UCSD-AML1 (cell line): ENCODE measurements at regions not wholly inside any gene's neighbourhood (a gene's known extent, or its start where the extent isn't known, plus 50 kb on each side); places are given as distances from the start of the nearest gene placed in this dataset.
"Not testable (repeated sequence)": the region's sequence is repeated elsewhere in the genome, so short reads cannot be mapped to it uniquely, and the experiment has no call there.

Source experiments
- DNase-seq: peaks from one replicate; lab custom pipeline; 2025; ENCODE audit not compliant: unreplicated experiment; lab: John Stamatoyannopoulos, UW

GRCh38 chr1:227508431-227508830 lies 54.9 kb upstream of the ZNF678 start:
- DNase-seq, result no peak

- not testable (repeated sequence) for DNase-seq
Observed at GRCh38 chr1:227506490-227507393, 56.6 kb upstream of the ZNF678 start.

- not testable (repeated sequence) for DNase-seq
Observed at GRCh38 chr1:227496045-227496444, 67.3 kb upstream of the ZNF678 start.

GRCh38 chr1:227493863-227494551 lies 69.3 kb upstream of the ZNF678 start:
- not testable (repeated sequence) for DNase-seq

GRCh38 chr1:227490478-227490877 lies 72.9 kb upstream of the ZNF678 start:
- DNase-seq, result no peak

GRCh38 chr1:227490001-227490400 lies 73.4 kb upstream of the ZNF678 start:
- DNase-seq, result no peak

GRCh38 chr1:227489572-227489971 lies 73.8 kb upstream of the ZNF678 start:
- DNase-seq, result no peak

GRCh38 chr1:227487606-227488005 lies 75.8 kb upstream of the ZNF678 start:
- DNase-seq, result no peak

- DNase-seq, result no peak
Observed at GRCh38 chr1:227486559-227486958, 76.8 kb upstream of the ZNF678 start.

GRCh38 chr1:227482023-227482299 lies 81.4 kb upstream of the ZNF678 start:
- DNase-seq, result no peak

GRCh38 chr1:227474072-227474471 lies 89.3 kb upstream of the ZNF678 start:
- DNase-seq, result not testable (repeated sequence)

GRCh38 chr1:227472772-227473171 lies 90.6 kb upstream of the ZNF678 start:
- no peak for DNase-seq

GRCh38 chr1:227470688-227471087 lies 92.7 kb upstream of the ZNF678 start:
- no peak for DNase-seq

GRCh38 chr1:227469708-227470107 lies 93.6 kb upstream of the ZNF678 start:
- no peak for DNase-seq

GRCh38 chr1:227466039-227466645 lies 97.2 kb upstream of the ZNF678 start:
- DNase-seq, result no peak

- no peak for DNase-seq
Observed at GRCh38 chr1:227465256-227465655, 98.1 kb upstream of the ZNF678 start.

- DNase-seq, result no peak
Observed at GRCh38 chr1:227459977-227460376, 103.4 kb upstream of the ZNF678 start.

- no peak for DNase-seq
Observed at GRCh38 chr1:227459326-227459841, 104.0 kb upstream of the ZNF678 start.

GRCh38 chr1:227454686-227455085 lies 108.7 kb upstream of the ZNF678 start:
- no peak for DNase-seq

GRCh38 chr1:227453631-227454355 lies 109.6 kb upstream of the ZNF678 start:
- DNase-seq, result no peak

- DNase-seq, result no peak
Observed at GRCh38 chr1:227451954-227452353, 111.4 kb upstream of the ZNF678 start.
